HG02588 (cell line): ENCODE measurements at regions not wholly inside any gene's neighbourhood (a gene's known extent, or its start where the extent isn't known, plus 50 kb on each side); places are given as distances from the start of the nearest gene placed in this dataset.

Experiments used
- ATAC-seq: cut with Tn5 transposase; IDR thresholded peaks from one replicate; pipeline ENCODE4 v1.9.1; 2021; ENCODE audit warnings: mild to moderate bottlenecking, moderate library complexity; ENCODE audit not compliant: unreplicated experiment

- no peak for ATAC-seq
Observed at GRCh38 chr7:47724335-47724982, 142.5 kb upstream of the TNS3 start.

DNA sequence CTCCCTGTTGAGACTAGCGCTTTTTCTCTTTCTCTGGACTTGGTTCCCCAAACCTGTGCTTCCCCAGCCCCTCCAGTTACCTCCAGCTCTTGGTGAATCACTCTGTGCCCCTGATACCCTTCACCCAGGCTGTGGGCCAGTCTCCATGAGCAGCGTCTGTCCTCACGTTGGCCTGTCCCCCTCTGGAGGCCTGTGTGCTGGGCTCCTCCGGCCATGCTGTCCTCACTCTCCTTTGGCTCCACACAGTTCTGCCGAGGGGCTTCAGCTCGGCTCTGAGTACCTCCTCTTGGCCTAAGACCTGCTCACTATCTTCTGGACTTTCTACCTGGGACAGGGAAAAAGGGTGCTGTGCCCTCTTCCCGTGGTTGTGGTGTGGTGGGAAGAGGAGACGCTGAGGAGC lies 140.2 kb upstream of the TNS3 start:
- no peak for ATAC-seq

DNA sequence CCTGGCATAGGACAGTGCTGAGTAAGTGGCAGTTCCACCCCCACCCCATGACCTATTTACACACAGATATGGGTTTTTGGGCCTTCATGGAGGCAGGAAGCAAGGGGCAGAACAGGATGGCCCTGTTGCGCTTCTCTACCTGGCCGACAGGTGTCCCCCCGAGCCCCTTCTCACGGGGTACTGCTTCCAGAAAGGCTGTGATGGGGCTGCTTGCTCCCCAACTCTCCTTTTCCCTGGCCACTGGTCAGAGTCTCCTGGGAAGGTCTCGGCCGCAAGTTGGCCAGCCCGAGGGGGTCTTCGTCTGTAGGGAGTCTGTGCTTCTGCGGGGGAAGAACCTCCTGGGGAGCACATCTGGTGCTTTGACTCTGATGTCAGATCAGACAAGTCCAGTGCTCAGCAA lies 139.8 kb upstream of the TNS3 start:
- no peak for ATAC-seq

GRCh38 chr7:47720907-47721244 lies 139.0 kb upstream of the TNS3 start:
- ATAC-seq, result no peak

- ATAC-seq, result peak; percentile 87
Observed at GRCh38 chr7:47720141-47720906, 138.4 kb upstream of the TNS3 start.

DNA sequence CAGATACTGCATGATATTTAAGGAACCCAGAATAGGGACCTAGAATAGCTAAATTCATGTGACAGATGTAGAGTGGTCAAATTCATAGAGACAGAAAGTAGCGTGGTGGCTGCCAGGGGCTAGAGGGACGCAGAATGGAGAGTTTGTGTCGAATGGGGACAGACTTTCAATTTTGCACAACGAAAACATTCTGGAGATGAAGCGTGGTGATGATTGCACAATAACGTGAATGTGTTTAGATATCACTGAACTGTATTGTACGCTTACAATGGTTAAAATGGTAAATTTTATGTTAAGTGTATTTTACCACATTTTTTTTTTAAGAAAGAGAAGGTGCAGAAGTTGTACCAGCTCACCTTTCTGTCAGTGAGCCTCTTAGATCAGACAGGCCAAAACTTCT lies 137.8 kb upstream of the TNS3 start:
- no peak for ATAC-seq

DNA sequence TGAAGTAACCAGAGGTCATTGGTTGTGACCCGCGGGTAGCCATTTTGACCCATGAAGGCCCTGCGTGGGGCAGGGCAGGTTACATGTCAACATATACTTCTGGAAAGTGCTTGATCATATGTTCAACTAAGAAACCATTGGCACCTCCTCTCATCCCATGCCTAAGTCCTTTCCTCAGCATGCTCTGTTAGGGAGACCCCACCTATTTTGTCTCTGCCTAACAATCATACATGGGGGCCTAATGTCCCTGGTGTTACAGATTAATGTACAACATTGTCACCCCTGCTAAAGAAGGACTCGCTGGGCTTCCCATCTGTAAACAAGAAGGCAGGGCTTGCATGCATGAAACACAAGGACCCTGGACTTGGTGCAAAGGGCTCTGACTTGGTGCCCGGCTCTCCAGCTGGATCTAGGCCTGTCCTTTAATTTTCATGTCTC lies 133.7 kb upstream of the TNS3 start:
- peak; percentile 7 for ATAC-seq

DNA sequence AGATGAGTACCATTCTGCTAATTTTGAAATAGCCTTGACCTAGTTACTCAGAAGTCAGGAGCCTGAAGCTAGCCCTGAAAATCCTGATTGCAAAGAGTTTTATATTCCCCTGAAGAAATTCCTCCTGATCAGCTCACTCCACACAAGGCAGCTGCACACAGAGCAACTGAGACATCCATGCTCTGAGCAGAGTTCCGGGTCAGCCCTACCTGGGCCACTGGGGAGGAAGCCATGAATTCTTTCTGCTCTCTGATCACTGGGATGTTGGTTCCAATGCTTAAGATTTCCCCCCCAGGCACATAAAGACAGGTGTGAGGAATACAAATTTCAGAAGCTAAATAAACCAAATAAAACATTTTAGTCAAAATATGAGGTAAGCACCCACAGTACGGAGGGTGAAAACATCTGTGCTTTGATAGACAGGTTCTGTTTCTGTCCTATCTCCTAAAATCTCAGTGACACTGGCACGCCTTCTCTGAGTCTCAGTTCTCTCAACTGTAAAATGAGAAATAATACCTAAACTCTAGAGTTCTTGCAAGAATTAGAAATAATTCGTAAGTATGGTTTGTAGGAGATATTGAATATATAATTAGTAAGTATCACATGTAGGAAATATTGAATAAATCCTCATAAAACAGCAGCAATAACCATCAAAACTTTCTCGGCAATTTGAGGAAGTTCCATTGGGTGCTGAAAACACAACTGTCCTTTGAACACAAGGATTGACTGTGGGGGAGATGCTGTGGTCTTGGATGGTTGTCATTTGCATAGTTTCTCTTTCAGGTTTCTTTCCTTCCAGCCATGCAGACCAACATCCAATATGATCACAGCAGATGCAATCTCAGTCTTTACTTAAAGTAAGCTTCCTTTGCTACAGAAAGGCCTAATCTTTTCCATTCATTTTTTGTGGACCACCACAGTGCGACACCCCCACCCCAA lies 133.0 kb upstream of the TNS3 start:
- ATAC-seq, result peak; percentile 91

GRCh38 chr7:47713595-47713994 lies 131.7 kb upstream of the TNS3 start:
- ATAC-seq, result no peak

DNA sequence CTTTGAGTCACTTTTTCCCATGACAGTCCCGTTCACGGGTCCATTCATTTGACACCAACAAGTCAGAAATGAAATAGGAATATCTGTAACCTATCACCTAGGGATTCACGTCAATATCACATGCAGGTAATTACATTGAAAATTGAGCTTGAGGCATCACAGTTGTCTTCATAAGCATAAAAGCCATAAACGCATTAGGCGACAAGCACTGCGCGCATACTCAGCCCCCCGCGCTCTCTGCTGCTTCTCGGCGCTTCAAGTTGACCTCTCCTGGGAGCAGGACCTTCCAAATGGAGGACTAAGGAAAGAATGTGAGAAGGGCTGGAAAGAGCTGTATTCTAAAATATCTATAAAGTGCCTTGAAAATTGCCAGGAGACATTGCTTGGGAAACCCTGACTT lies 130.5 kb upstream of the TNS3 start:
- ATAC-seq, result no peak

GRCh38 chr7:47711776-47712175 lies 129.9 kb upstream of the TNS3 start:
- no peak for ATAC-seq

DNA sequence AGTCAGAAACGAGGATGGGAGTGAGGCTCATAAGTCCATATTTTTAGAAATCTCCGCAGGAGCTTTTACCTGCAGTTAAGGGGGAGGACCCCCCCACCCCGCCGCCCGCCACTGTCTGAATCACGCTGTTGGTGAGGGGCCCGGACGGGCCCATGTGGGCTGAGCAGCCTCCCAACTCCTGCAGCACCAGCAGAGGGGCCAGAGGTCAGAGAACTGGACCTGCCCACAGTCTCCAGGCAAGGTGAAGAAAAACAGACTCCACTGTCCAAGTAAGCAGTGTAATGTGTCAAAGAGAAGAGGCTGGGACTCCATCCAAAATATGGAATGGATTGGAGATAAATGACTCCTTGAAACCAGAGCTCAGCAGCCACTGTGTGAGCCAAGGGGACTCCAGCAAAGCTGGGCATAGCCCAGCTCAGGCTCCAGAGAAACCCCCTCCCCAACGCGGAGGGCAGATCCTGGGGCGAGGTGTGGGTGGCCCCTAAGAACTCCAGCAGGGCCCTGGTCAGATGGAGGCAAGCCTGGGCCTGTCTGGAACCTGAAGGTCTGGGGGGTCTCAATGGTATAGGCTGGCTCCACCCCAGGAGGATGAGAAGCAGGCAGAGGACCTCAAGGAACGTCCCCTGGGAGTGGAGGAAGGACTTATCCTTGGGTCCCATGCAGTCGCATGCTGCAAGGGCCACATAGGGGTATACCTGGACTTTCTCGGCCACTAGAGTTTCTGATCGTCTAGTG lies 128.5 kb upstream of the TNS3 start:
- no peak for ATAC-seq

- ATAC-seq, result no peak
Observed at GRCh38 chr7:47709451-47709850, 127.5 kb upstream of the TNS3 start.

DNA sequence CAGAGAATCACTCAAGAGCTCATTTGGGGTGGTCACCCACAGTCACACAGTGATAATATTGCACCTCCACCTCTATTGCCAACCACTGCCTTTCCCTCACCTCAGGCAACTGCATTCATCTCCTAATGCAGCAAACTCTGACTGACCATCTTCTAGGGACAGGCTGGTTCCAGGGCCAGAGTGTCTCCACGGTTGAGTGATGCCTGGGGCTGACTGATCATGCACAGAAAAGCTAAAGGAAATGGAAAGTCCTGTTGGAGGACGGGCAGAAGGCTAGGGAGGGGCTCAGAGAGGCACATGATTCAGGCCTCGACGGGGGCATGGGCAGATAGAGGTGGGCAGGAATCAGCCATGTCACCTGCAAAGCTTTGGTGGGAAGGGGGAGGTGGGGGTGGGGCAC lies 127.1 kb upstream of the TNS3 start:
- no peak for ATAC-seq

DNA sequence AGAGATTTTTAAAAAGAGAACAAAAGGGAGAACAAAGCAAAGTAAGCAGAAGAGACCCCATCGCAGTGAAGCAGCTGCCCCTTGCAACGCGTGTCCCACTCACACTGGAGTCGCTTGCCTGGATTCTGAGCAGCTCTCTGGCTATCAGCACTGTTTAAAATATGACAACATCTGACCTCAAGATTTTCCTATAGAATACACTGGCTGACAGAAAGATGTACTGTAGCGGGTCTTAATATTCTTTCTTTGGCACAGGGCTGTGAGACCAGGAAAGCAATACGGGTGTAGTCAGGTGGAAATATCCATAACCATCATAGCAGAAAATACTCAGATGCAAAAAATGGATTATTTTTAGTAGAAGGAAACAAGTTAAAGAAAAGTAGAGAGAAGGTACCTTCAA lies 125.7 kb upstream of the TNS3 start:
- ATAC-seq, result no peak

- no peak for ATAC-seq
Observed at GRCh38 chr7:47704936-47705335, 123.0 kb upstream of the TNS3 start.

DNA sequence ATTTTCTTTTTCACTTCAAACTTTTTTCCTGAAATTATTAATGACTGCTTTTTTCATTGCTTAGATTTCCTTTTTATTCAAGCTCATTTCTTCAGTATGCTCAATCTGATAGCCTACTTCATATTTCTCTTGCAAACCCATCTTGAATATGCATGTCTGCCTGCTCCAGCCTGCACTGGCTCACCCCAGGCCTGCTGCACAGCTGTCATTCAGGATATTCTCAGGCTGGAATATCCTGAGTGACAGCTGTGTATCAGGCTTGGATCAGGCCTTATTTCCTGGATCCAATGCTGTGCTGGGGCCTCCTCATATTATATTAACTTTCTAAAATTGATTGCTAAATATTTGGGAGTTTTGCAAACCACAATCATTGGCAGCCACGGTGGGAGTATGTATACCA lies 120.2 kb upstream of the TNS3 start:
- no peak for ATAC-seq

- no peak for ATAC-seq
Observed at GRCh38 chr7:47698386-47698785, 116.5 kb upstream of the TNS3 start.

GRCh38 chr7:47697543-47697942 lies 115.6 kb upstream of the TNS3 start:
- ATAC-seq, result no peak

- ATAC-seq, result no peak
Observed at GRCh38 chr7:47696152-47696710, 114.3 kb upstream of the TNS3 start.

- ATAC-seq, result no peak
Observed at GRCh38 chr7:47693216-47693615, 111.3 kb upstream of the TNS3 start.
